Retinal pigment epithelial cell (primary cell): ENCODE measurements at regions not wholly inside any gene's neighbourhood (a gene's known extent, or its start where the extent isn't known, plus 50 kb on each side); places are given as distances from the start of the nearest gene placed in this dataset.
"Not testable (repeated sequence)": the region's sequence is repeated elsewhere in the genome, so short reads cannot be mapped to it uniquely, and the experiment has no call there.

ENCODE experiments used
- DNase-seq: peaks from one replicate; pipeline ENCODE4 v3.0.0-alpha.2; 2010; ENCODE audit warnings: low read depth
- H3K4me3 ChIP-seq: 2 replicates; pipeline ENCODE4 v1.5.1; 2011; ENCODE audit warnings: mild to moderate bottlenecking, low read length, control low read depth, moderate library complexity

GRCh38 chr9:67424881-67425280 is 432.5 kb upstream of the SPATA31A3 start:
- not testable (repeated sequence) for H3K4me3 ChIP-seq, DNase-seq

GRCh38 chr9:67423049-67423728 is 430.8 kb upstream of the SPATA31A3 start:
- not testable (repeated sequence) for DNase-seq, H3K4me3 ChIP-seq

- not testable (repeated sequence) for DNase-seq, H3K4me3 ChIP-seq
Observed at GRCh38 chr9:67418496-67419079, 426.2 kb upstream of the SPATA31A3 start.

- not testable (repeated sequence) for DNase-seq, H3K4me3 ChIP-seq
Observed at GRCh38 chr9:67417341-67417983, 425.1 kb upstream of the SPATA31A3 start.

GRCh38 chr9:67416639-67417038 is 424.3 kb upstream of the SPATA31A3 start:
- H3K4me3 ChIP-seq, DNase-seq: not testable (repeated sequence)

GRCh38 chr9:67410606-67411220 is 418.4 kb upstream of the SPATA31A3 start:
- not testable (repeated sequence) for H3K4me3 ChIP-seq, DNase-seq

- H3K4me3 ChIP-seq, DNase-seq: not testable (repeated sequence)
Observed at GRCh38 chr9:67403739-67404138, 411.4 kb upstream of the SPATA31A3 start.

GRCh38 chr9:67397731-67398130 is 405.4 kb upstream of the SPATA31A3 start:
- not testable (repeated sequence) for DNase-seq, H3K4me3 ChIP-seq

GRCh38 chr9:67394782-67395181 is 402.4 kb upstream of the SPATA31A3 start:
- H3K4me3 ChIP-seq, DNase-seq: not testable (repeated sequence)

- not testable (repeated sequence) for DNase-seq
Observed at GRCh38 chr9:67394038-67394437, 401.7 kb upstream of the SPATA31A3 start.

GRCh38 chr9:67369664-67370063 is 377.3 kb upstream of the SPATA31A3 start:
- not testable (repeated sequence) for H3K4me3 ChIP-seq

More at GRCh38 chr9:67394038-67394437, 401.7 kb upstream of the SPATA31A3 start:
- not testable (repeated sequence) for H3K4me3 ChIP-seq

GRCh38 chr9:67362325-67362724 is 370.0 kb upstream of the SPATA31A3 start:
- not testable (repeated sequence) for H3K4me3 ChIP-seq

More at GRCh38 chr9:67369664-67370063, 377.3 kb upstream of the SPATA31A3 start:
- DNase-seq, result not testable (repeated sequence)

GRCh38 chr9:67353961-67354360 is 361.6 kb upstream of the SPATA31A3 start:
- not testable (repeated sequence) for DNase-seq, H3K4me3 ChIP-seq

More at GRCh38 chr9:67362325-67362724, 370.0 kb upstream of the SPATA31A3 start:
- DNase-seq, result not testable (repeated sequence)

GRCh38 chr9:67349424-67349759 is 357.0 kb upstream of the SPATA31A3 start:
- DNase-seq, H3K4me3 ChIP-seq: not testable (repeated sequence)

- not testable (repeated sequence) for DNase-seq, H3K4me3 ChIP-seq
Observed at GRCh38 chr9:67348562-67349423, 356.4 kb upstream of the SPATA31A3 start.

- not testable (repeated sequence) for DNase-seq, H3K4me3 ChIP-seq
Observed at GRCh38 chr9:67348094-67348493, 355.7 kb upstream of the SPATA31A3 start.

- DNase-seq, H3K4me3 ChIP-seq: not testable (repeated sequence)
Observed at GRCh38 chr9:67339216-67339615, 346.9 kb upstream of the SPATA31A3 start.

GRCh38 chr9:67338201-67338600 is 345.9 kb upstream of the SPATA31A3 start:
- H3K4me3 ChIP-seq, DNase-seq: not testable (repeated sequence)
